CD14-positive monocyte (primary cell): ENCODE measurements at regions not wholly inside any gene's neighbourhood (a gene's known extent, or its start where the extent isn't known, plus 50 kb on each side); places are given as distances from the start of the nearest gene placed in this dataset.

Experiments
- DNase-seq, 3 donors: peaks; one replicate each; pipeline ENCODE4 v3.0.0-alpha.2; 2011 to 2022
- H2AFZ ChIP-seq: 2 replicates; pipeline ENCODE4 v1.6.0; 2012; ENCODE audit warnings: mild to moderate bottlenecking, low read depth, low read length, inconsistent platforms; ENCODE audit not compliant: insufficient read depth, poor library complexity, severe bottlenecking
- H3K27ac ChIP-seq, 2 donors: 1 replicate in 1 of 2; 2 replicates in 1 of 2; pipeline ENCODE4 v1.5.1; 2012 to 2013; ENCODE audit warnings: low read length in 2 of 2, control low read depth in 1 of 2, inconsistent platforms in 1 of 2, low read depth in 1 of 2, mild to moderate bottlenecking in 1 of 2
- H3K27me3 ChIP-seq, 2 donors: one replicate each; pipeline versions ENCODE4 v1.6.0 to v1.6.1; 2011 to 2013; ENCODE audit warnings: low read length in 2 of 2; ENCODE audit not compliant: control insufficient read depth in 2 of 2, insufficient read depth in 2 of 2
- H3K36me3 ChIP-seq, 2 donors: replicated peaks in 1 of 2; 1 replicate in 1 of 2; 2 replicates in 1 of 2; pipeline versions ENCODE4 v1.5.1 to v1.6.1; 2012 to 2013; ENCODE audit warnings: low read length in 2 of 2, control low read depth in 1 of 2, inconsistent platforms in 1 of 2, mild to moderate bottlenecking in 1 of 2; ENCODE audit not compliant: insufficient read depth in 2 of 2, control insufficient read depth in 1 of 2
- H3K4me1 ChIP-seq, 2 donors: 1 replicate in 1 of 2; 2 replicates in 1 of 2; pipeline versions ENCODE4 v1.5.1 to v1.6.1; 2012 to 2013; ENCODE audit warnings: low read length in 2 of 2, control low read depth in 1 of 2, inconsistent platforms in 1 of 2, mild to moderate bottlenecking in 1 of 2, moderate library complexity in 1 of 2; ENCODE audit not compliant: insufficient read depth in 2 of 2, control insufficient read depth in 1 of 2
- H3K4me2 ChIP-seq: replicated peaks from 2 replicates; pipeline ENCODE3; 2012; ENCODE audit warnings: low read length, moderate library complexity, mild to moderate bottlenecking; ENCODE audit not compliant: poor library complexity, severe bottlenecking; ENCODE audit errors: extremely low read depth
- H3K4me3 ChIP-seq, 3 experiments: fragments of 200-600 bp in 1 of 3; sonication (generic) in 1 of 3; replicated peaks in 1 of 3; 1 replicate in 2 of 3; 2 replicates in 1 of 3; pipeline ENCODE4 v1.5.1; 2011 to 2013; ENCODE audit warnings: low read length in 3 of 3, mild to moderate bottlenecking in 3 of 3, control low read depth in 2 of 3, low read depth in 2 of 3, inconsistent platforms in 1 of 3, moderate library complexity in 1 of 3
- H3K79me2 ChIP-seq: 2 replicates; pipeline ENCODE4 v1.6.0; 2012; ENCODE audit warnings: mild to moderate bottlenecking, control low read depth, inconsistent platforms, low read length, moderate library complexity; ENCODE audit not compliant: insufficient read depth
- H3K9ac ChIP-seq: 2 replicates; pipeline ENCODE4 v1.6.0; 2017; ENCODE audit warnings: low read length, mild to moderate bottlenecking; ENCODE audit not compliant: insufficient read depth, poor library complexity, severe bottlenecking
- H3K9me3 ChIP-seq, 2 donors: replicated peaks in 1 of 2; 1 replicate in 1 of 2; 2 replicates in 1 of 2; pipeline versions ENCODE4 v1.5.1 to v1.6.1; 2012 to 2013; ENCODE audit warnings: low read length in 2 of 2, control low read depth in 1 of 2; ENCODE audit not compliant: control insufficient read depth in 1 of 2, insufficient read depth in 1 of 2
- H4K20me1 ChIP-seq: 2 replicates; pipeline ENCODE4 v1.6.0; 2012; ENCODE audit warnings: mild to moderate bottlenecking, low read length, control low read depth, moderate library complexity; ENCODE audit not compliant: insufficient read depth
- H3K27ac Mint-ChIP-seq, 7 donors: one replicate each; pipeline ENCODE4 v1.8.0; 2020; ENCODE audit warnings: mild to moderate bottlenecking in 7 of 7, mixed read lengths in 7 of 7, moderate library complexity in 6 of 7, inconsistent platforms in 2 of 7
- H3K27me3 Mint-ChIP-seq, 3 donors: one replicate each; pipeline ENCODE4 v1.8.0; 2021 to 2022; ENCODE audit warnings: low read depth in 3 of 3, mild to moderate bottlenecking in 3 of 3, mixed read lengths in 3 of 3, moderate library complexity in 3 of 3, inconsistent platforms in 1 of 3
- H3K36me3 Mint-ChIP-seq, 2 donors: one replicate each; pipeline ENCODE4 v1.8.0; 2020; ENCODE audit warnings: mixed read lengths in 2 of 2, inconsistent platforms in 1 of 2, mild to moderate bottlenecking in 1 of 2
- H3K4me1 Mint-ChIP-seq: one replicate; pipeline ENCODE4 v1.8.0; 2020; ENCODE audit warnings: mild to moderate bottlenecking, mixed read lengths
- H3K4me3 Mint-ChIP-seq, 2 donors: one replicate each; pipeline ENCODE4 v1.8.0; 2020; ENCODE audit warnings: mild to moderate bottlenecking in 2 of 2, mixed read lengths in 2 of 2, moderate library complexity in 1 of 2
- H3K9me3 Mint-ChIP-seq, 7 donors: one replicate each; pipeline ENCODE4 v1.8.0; 2020 to 2022; ENCODE audit warnings: mixed read lengths in 7 of 7, mild to moderate bottlenecking in 6 of 7, moderate library complexity in 6 of 7, inconsistent platforms in 2 of 7
- WGBS: methylation state at CpG from one replicate; pipeline ENCODE4 v1.1.5; 2013; ENCODE audit warnings: missing lambda C conversion rate; ENCODE audit not compliant: insufficient coverage; 5-methylcytosine and 5-hydroxymethylcytosine counted together
- intact Hi-C, 2 donors: fragments of 100-400 bp; cut with micrococcal nuclease; formaldehyde crosslinking; loops; one replicate each; pipeline versions ENCODE4 v1.15.0 to v1.15.1; 2023
- TF ChIP-seq, protein P1 (sequence below): fragments of 200-600 bp; IDR thresholded peaks from one replicate; pipeline ENCODE4 v1.8.0; 2022; ENCODE audit warnings: antibody characterized with exemption, mild to moderate bottlenecking

DNA sequence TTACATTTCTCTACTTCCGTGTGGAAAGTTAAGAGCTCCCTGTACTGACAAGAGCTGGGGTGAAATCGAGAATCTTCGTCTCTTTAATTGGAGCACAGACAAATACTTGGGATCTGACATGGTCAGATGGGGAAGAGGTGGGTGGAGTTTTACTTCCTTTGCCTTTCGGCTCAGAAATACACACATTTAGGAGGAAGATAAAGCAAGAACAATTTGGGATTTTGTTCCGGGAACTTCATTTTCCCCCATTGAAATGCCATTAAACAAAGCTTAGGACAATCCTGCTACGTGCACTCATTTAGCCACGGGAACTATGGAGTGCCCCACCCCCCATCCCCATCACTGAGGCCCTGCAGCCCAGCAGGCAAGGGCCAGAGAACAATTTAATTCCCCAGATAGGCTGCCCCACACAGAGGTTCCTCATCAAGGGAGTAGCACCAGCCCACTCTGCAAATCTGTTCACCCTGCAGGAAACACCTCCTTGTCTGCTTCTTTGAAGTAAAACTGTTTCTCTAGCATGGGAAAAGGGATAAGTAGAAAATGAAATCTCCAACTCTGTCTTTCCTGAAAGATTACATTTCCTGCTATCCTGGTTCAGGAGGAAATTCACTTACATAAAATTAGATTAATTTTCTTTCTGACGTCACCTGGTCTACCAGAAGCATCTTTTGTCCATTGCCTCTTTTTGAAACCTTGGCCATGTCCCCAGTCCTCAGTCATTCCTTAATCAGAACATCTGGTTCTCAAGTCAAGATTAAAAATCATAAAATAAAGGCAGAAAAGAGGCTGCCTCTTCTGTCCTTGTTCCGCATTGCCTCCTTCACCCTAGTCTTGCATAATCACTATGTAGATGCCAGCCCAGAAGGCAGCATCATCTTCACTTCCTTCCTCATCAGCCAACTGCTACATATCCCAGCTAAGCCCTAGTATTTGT is 206.4 kb downstream of the ENC1 start:
- Histone ChIP-seq H4K20me1 (no peaks in the 10 kb centered on the region), H2AFZ (no peak overlapping the region), H3K4me2 (peak overlapping the region; percentile 73), H3K4me3 (peak overlapping the region; percentile 4 to 66 (median 32)), H3K4me1 (peaks cover 53 to 57% of the 10 kb centered on the region in 2 donors), H3K9me3 (no peaks in the 10 kb centered on the region), H3K79me2 (no peaks in the 10 kb centered on the region), H3K27me3 (no peaks in the 10 kb centered on the region), H3K27ac (peak overlapping the region; percentile 71 to 82), H3K36me3 (no peaks in the 10 kb centered on the region), H3K9ac (no peak overlapping the region)
- intact Hi-C loops = loop anchor here in 1 of 2 donors (5.0 kb wide), 1 partner anchor 208 kb away; the partner anchor contains the start of gene ENC1
- peak overlapping the region; percentile 76 to 94 (median 92) for H3K27ac Mint-ChIP-seq
- peaks cover 0 to 2% of the 10 kb centered on the region in 2 donors for H3K36me3 Mint-ChIP-seq
- peak overlapping the region; percentile 27 to 68 for H3K4me3 Mint-ChIP-seq
- 0% methylated on average over 2 of the region's 9 CpGs for WGBS
- H3K4me1 Mint-ChIP-seq = peaks cover 59% of the 10 kb centered on the region
- H3K9me3 Mint-ChIP-seq = peaks cover 0 to 6% (median 3%) of the 10 kb centered on the region in 7 donors
- TF ChIP-seq, protein P1, sequence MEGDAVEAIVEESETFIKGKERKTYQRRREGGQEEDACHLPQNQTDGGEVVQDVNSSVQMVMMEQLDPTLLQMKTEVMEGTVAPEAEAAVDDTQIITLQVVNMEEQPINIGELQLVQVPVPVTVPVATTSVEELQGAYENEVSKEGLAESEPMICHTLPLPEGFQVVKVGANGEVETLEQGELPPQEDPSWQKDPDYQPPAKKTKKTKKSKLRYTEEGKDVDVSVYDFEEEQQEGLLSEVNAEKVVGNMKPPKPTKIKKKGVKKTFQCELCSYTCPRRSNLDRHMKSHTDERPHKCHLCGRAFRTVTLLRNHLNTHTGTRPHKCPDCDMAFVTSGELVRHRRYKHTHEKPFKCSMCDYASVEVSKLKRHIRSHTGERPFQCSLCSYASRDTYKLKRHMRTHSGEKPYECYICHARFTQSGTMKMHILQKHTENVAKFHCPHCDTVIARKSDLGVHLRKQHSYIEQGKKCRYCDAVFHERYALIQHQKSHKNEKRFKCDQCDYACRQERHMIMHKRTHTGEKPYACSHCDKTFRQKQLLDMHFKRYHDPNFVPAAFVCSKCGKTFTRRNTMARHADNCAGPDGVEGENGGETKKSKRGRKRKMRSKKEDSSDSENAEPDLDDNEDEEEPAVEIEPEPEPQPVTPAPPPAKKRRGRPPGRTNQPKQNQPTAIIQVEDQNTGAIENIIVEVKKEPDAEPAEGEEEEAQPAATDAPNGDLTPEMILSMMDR = no peak
- peaks cover 0 to 2% (median 2%) of the 10 kb centered on the region in 3 donors for H3K27me3 Mint-ChIP-seq
- peak; percentile 63 to 87 (median 85) for DNase-seq

DNA sequence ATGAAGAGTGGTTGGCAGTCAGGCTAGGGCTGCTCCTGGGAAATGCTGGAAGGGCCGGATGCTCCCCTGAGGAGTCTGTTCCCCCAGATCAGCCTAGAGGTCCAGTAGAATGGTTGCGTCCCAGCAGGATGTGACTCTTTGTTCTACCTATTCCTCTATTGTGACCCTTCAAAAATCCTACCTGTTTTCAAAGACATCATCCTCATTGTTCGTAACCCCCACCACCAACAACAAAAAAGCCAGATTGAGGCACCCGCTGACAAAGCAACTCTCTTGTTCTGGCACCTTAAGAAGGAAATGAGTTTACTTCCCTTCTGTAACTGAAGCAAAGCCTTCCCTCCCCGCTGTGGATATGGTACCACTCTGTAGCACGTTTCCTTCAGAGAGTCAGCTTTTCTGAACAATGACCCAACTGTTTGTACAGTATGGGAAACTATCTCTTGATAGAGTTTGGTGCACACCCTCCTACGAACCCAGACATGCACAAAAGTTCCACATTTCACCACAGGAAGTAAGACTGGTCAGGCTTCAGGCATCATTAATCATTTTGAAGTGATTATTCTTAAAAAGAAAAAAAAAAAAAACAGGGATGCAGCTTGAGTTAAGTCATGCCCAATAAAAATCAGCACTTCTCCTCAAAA is 207.2 kb downstream of the ENC1 start:
- H3K36me3 Mint-ChIP-seq = peaks cover 0 to 2% of the 10 kb centered on the region in 2 donors
- H3K4me3 Mint-ChIP-seq = peak overlapping the region; percentile 27 to 68
- peaks cover 59% of the 10 kb centered on the region for H3K4me1 Mint-ChIP-seq
- DNase-seq = peak; percentile 76 to 89 (median 84)
- H3K4me1 ChIP-seq = peaks cover 53 to 57% of the 10 kb centered on the region in 2 donors
- no peaks in the 10 kb centered on the region for H3K27me3 ChIP-seq
- peaks cover 0 to 2% (median 0%) of the 10 kb centered on the region in 3 donors for H3K27me3 Mint-ChIP-seq
- peak overlapping the region; percentile 55 to 82 for H3K27ac ChIP-seq
- intact Hi-C loops = loop anchor here in 1 of 2 donors (5.0 kb wide), 1 partner anchor 209 kb away; the partner anchor contains the start of gene ENC1
- no peaks in the 10 kb centered on the region for H3K9me3 ChIP-seq
- peaks cover 0 to 6% (median 3%) of the 10 kb centered on the region in 7 donors for H3K9me3 Mint-ChIP-seq
- H3K36me3 ChIP-seq = no peaks in the 10 kb centered on the region
- peak overlapping the region in 2 of 3 experiments; percentile 32 to 66 for H3K4me3 ChIP-seq
- H3K4me2 ChIP-seq = peak overlapping the region; percentile 73
- peak overlapping the region; percentile 76 to 94 (median 92) for H3K27ac Mint-ChIP-seq
- 14% methylated on average over 3 of the region's 7 CpGs for WGBS
- no peak overlapping the region for H3K9ac ChIP-seq
- H4K20me1 ChIP-seq = no peaks in the 10 kb centered on the region
- H2AFZ ChIP-seq = no peak overlapping the region
- no peaks in the 10 kb centered on the region for H3K79me2 ChIP-seq
- TF ChIP-seq, protein P1 = no peak
